ENCODE measurements at regions not wholly inside any gene's neighbourhood (a gene's known extent, or its start where the extent isn't known, plus 50 kb on each side); places are given as distances from the start of the nearest gene placed in this dataset.

DNA sequence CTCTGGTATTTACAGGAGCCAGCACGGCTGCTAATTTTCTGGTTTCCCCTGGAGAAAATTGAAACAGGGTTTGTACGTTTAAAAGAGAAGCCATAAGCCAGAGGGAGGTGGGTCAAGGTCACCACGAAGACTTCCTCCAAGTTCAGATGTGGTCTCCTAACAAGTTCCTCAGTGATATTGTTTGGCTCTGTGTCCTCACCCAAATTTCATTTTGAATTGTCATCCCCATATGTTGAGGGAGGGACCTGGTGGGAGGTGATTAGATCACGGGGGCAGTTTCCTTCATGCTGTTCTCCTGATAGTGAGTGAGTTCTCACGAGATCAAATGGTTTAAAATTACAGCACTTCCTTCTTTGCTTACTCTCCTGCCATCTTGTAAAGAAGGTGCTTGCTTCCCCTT, 295.4 kb upstream of the DAB1 start:
- TF ChIP-seq POLR2A (IDR thresholded peaks at IDR 0.05; ENCODE audit: low read depth, low read length) (no peak), TAF1 (IDR thresholded peaks at IDR 0.05; ENCODE audit: borderline replicate concordance, low read depth, low read length) (no peak)
